OCI-LY7 (cell line): ENCODE measurements at regions not wholly inside any gene's neighbourhood (a gene's known extent, or its start where the extent isn't known, plus 50 kb on each side); places are given as distances from the start of the nearest gene placed in this dataset.

Experiments
- CTCF ChIP-seq: fragments of 200-600 bp; sonication (generic); conservative IDR thresholded peaks from 2 replicates; pipeline ENCODE4 v1.5.1; 2014; ENCODE audit warnings: mild to moderate bottlenecking, antibody characterized with exemption, low read length, moderate library complexity, mixed read lengths
- EZH2phosphoT487 ChIP-seq: fragments of 200-600 bp; sonication (generic); IDR thresholded peaks from 2 replicates; pipeline ENCODE4 v1.6.1; 2018; ENCODE audit warnings: low read depth, borderline replicate concordance, mild to moderate bottlenecking, mixed run types, antibody characterized with exemption, low read length, moderate library complexity, mixed read lengths

- no peak for TF ChIP-seq CTCF
- TF ChIP-seq EZH2phosphoT487: no peak
Observed at GRCh38 chr16:80477838-80478237, 63.0 kb upstream of the DYNLRB2 start.
